ENCODE measurements at regions not wholly inside any gene's neighbourhood (a gene's known extent, or its start where the extent isn't known, plus 50 kb on each side); places are given as distances from the start of the nearest gene placed in this dataset.

DNA sequence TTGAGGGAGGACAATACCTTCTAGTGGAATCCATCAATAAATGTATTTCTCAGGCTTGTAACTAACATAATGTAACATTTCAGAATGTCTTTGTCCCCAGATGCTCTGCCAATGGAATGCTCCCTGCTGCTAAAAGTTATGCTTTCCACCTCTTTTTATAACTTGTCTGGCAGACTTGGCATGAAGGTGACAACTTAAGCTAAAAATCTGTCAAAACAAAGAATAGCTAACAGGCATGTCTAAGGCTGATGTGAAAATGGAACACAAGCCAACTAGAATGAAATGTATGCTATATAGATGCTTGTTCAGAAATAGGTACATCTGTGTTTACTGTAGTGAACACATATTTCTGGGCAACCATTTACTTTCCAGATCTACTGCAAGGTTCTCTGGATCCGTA is 467.9 kb downstream of the MRPL39 start:
- TF ChIP-seq, protein P1, sequence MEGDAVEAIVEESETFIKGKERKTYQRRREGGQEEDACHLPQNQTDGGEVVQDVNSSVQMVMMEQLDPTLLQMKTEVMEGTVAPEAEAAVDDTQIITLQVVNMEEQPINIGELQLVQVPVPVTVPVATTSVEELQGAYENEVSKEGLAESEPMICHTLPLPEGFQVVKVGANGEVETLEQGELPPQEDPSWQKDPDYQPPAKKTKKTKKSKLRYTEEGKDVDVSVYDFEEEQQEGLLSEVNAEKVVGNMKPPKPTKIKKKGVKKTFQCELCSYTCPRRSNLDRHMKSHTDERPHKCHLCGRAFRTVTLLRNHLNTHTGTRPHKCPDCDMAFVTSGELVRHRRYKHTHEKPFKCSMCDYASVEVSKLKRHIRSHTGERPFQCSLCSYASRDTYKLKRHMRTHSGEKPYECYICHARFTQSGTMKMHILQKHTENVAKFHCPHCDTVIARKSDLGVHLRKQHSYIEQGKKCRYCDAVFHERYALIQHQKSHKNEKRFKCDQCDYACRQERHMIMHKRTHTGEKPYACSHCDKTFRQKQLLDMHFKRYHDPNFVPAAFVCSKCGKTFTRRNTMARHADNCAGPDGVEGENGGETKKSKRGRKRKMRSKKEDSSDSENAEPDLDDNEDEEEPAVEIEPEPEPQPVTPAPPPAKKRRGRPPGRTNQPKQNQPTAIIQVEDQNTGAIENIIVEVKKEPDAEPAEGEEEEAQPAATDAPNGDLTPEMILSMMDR (IDR thresholded peaks at IDR 0.05): no peak
- no peak for TF ChIP-seq POLR2A (IDR thresholded peaks at IDR 0.05)

Data from body of pancreas (tissue), 4 donors.